ENCODE measurements at regions not wholly inside any gene's neighbourhood (a gene's known extent, or its start where the extent isn't known, plus 50 kb on each side); places are given as distances from the start of the nearest gene placed in this dataset.

- no peak for TF ChIP-seq CTCF (IDR thresholded peaks at IDR 0.05)
- no peak for TF ChIP-seq POLR2A (IDR thresholded peaks at IDR 0.05)
Measured at GRCh38 chr5:92637247-92637646, 943.8 kb downstream of the NR2F1-AS1 start.
